ENCODE measurements at regions not wholly inside any gene's neighbourhood (a gene's known extent, or its start where the extent isn't known, plus 50 kb on each side); places are given as distances from the start of the nearest gene placed in this dataset.

DNA sequence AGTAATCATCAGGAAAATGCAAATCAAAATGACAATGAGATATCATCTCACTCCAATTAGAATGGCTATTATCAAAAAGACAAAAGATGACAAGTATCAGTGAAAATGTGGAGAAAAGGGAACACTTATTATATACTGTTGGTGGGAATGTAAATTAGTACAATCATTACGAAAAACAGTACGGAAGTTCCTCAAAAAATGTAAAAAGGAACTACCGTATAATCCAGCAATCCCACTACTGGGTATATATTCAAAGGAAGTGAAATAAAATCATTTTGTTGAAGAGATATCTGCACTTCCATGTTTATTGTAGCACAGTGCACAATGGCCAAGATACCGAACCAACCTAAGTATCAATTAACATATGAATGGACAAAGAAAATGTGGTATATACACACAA lies 52.4 kb upstream of the TEX51 start:
- H3K4me3 ChIP-seq: no peak overlapping the region
- intact Hi-C loops (cut with micrococcal nuclease): no loop called here
- DNase-seq: no peak
- no peaks in the 10 kb centered on the region for H3K4me1 ChIP-seq
- H3K27me3 ChIP-seq (ENCODE audit: low read depth): peaks cover 22% of the 10 kb centered on the region
- TF ChIP-seq, protein P1, sequence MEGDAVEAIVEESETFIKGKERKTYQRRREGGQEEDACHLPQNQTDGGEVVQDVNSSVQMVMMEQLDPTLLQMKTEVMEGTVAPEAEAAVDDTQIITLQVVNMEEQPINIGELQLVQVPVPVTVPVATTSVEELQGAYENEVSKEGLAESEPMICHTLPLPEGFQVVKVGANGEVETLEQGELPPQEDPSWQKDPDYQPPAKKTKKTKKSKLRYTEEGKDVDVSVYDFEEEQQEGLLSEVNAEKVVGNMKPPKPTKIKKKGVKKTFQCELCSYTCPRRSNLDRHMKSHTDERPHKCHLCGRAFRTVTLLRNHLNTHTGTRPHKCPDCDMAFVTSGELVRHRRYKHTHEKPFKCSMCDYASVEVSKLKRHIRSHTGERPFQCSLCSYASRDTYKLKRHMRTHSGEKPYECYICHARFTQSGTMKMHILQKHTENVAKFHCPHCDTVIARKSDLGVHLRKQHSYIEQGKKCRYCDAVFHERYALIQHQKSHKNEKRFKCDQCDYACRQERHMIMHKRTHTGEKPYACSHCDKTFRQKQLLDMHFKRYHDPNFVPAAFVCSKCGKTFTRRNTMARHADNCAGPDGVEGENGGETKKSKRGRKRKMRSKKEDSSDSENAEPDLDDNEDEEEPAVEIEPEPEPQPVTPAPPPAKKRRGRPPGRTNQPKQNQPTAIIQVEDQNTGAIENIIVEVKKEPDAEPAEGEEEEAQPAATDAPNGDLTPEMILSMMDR (IDR thresholded peaks at IDR 0.05; ENCODE audit: borderline replicate concordance): no peak
- H3K27ac ChIP-seq (replicated peaks): no peak overlapping the region
- no peaks in the 10 kb centered on the region for H3K36me3 ChIP-seq
- H3K9me3 ChIP-seq (replicated peaks): no peaks in the 10 kb centered on the region
